ENCODE measurements at regions not wholly inside any gene's neighbourhood (a gene's known extent, or its start where the extent isn't known, plus 50 kb on each side); places are given as distances from the start of the nearest gene placed in this dataset.

DNA sequence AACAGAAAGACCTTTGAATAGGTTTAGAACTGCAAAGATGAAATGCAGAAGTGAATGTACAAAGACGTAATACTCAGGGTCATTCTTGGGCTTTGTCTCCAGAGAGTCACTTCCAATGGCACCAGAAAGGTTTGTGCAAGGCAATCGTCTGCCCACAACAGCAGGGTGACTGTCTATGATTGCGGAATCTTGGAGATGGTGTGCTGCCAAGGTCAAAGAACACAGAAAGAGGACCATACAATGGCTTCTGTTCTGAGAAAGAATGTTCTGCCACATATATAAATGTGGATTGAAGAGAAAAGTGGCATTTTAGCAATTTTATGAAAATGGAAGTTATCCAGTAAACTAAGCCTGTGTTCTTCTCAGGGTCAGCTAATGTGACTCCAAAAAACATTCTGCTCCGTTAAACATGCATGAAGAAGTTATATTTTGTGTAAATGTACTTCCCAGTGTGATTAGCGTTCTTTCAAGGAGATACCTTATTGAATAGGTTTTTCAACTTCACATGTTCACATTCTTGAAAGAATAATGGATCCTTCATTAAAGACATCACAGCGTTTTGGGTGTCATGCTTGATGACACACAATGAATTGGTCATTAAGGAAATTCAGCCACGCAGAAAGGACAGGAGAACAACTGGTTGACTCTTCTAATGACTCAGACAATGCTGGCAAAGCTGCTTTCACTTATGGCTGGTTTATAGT lies 73.4 kb upstream of the CDH6 start:
- ChIA-PET CTCF (no interaction called here), POLR2A (no interaction called here)
- Histone ChIP-seq H3K27me3 (ENCODE audit: insufficient read depth) (no peaks in the 10 kb centered on the region), H3K4me3 (ENCODE audit: low read depth in 2 of 2, low read length in 1 of 2) (no peak overlapping the region), H3K9me3 (no peaks in the 10 kb centered on the region), H3K9ac (no peak overlapping the region), H3K36me3 (replicated peaks in 1 of 2; ENCODE audit: control insufficient read depth in 1 of 2, insufficient read depth in 2 of 2, low read length in 1 of 2) (no peaks in the 10 kb centered on the region), H3K4me1 (ENCODE audit: control insufficient read depth in 1 of 2, insufficient read depth in 2 of 2, low read depth in 1 of 2, low read length in 1 of 2) (no peaks in the 10 kb centered on the region), H3K4me2 (no peak overlapping the region), H3K79me2 (ENCODE audit: insufficient read depth) (no peaks in the 10 kb centered on the region), H4K20me1 (ENCODE audit: insufficient read depth) (no peaks in the 10 kb centered on the region), H3K9me2 (no peaks in the 10 kb centered on the region), H3K27ac (ENCODE audit: low read depth in 2 of 2, low read length in 1 of 2) (no peak overlapping the region), H2AFZ (ENCODE audit: low read depth) (no peak overlapping the region), H3F3A (replicated peaks; ENCODE audit: insufficient read depth) (no peaks in the 10 kb centered on the region)
- 4% methylated on average over 7 of the region's 7 CpGs for WGBS (ENCODE audit: low lambda C conversion rate)
- no peak for TF ChIP-seq ELF1 (IDR thresholded peaks at IDR 0.05)
- no peak for DNase-seq

- Histone ChIP-seq H4K20me1 (ENCODE audit: insufficient read depth) (no peaks in the 10 kb centered on the region), H3K27ac (ENCODE audit: low read depth in 2 of 2, low read length in 1 of 2) (no peak overlapping the region), H3K9me3 (no peaks in the 10 kb centered on the region), H3K36me3 (replicated peaks in 1 of 2; ENCODE audit: control insufficient read depth in 1 of 2, insufficient read depth in 2 of 2, low read length in 1 of 2) (no peaks in the 10 kb centered on the region), H3K4me1 (ENCODE audit: control insufficient read depth in 1 of 2, insufficient read depth in 2 of 2, low read depth in 1 of 2, low read length in 1 of 2) (no peaks in the 10 kb centered on the region), H2AFZ (ENCODE audit: low read depth) (no peak overlapping the region), H3K79me2 (ENCODE audit: insufficient read depth) (no peaks in the 10 kb centered on the region), H3F3A (replicated peaks; ENCODE audit: insufficient read depth) (no peaks in the 10 kb centered on the region), H3K9ac (no peak overlapping the region), H3K9me2 (no peaks in the 10 kb centered on the region), H3K4me3 (ENCODE audit: low read depth in 2 of 2, low read length in 1 of 2) (no peak overlapping the region), H3K27me3 (ENCODE audit: insufficient read depth) (no peaks in the 10 kb centered on the region), H3K4me2 (no peak overlapping the region)
- 8% methylated on average over 6 of the region's 6 CpGs for WGBS (ENCODE audit: low lambda C conversion rate)
- DNase-seq = no peak
- TF ChIP-seq IRF3 (IDR thresholded peaks at IDR 0.05; ENCODE audit: low read depth, low read length) (no peak), NRF1 (IDR thresholded peaks at IDR 0.05; ENCODE audit: low read depth, low read length) (no peak), RCOR1 (IDR thresholded peaks at IDR 0.05; ENCODE audit: low read length) (no peak), USF1 (IDR thresholded peaks at IDR 0.05; ENCODE audit: borderline replicate concordance, low read depth) (no peak), FOXM1 (IDR thresholded peaks at IDR 0.05; ENCODE audit: low read depth) (no peak)
- TF ChIP-seq, protein P1, sequence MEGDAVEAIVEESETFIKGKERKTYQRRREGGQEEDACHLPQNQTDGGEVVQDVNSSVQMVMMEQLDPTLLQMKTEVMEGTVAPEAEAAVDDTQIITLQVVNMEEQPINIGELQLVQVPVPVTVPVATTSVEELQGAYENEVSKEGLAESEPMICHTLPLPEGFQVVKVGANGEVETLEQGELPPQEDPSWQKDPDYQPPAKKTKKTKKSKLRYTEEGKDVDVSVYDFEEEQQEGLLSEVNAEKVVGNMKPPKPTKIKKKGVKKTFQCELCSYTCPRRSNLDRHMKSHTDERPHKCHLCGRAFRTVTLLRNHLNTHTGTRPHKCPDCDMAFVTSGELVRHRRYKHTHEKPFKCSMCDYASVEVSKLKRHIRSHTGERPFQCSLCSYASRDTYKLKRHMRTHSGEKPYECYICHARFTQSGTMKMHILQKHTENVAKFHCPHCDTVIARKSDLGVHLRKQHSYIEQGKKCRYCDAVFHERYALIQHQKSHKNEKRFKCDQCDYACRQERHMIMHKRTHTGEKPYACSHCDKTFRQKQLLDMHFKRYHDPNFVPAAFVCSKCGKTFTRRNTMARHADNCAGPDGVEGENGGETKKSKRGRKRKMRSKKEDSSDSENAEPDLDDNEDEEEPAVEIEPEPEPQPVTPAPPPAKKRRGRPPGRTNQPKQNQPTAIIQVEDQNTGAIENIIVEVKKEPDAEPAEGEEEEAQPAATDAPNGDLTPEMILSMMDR (IDR thresholded peaks at IDR 0.05) = no peak
- ChIA-PET CTCF (no interaction called here), POLR2A (no interaction called here)
Observed at GRCh38 chr5:31116466-31117031, 76.9 kb upstream of the CDH6 start.

Data from SK-N-SH (cell line).